Ishikawa (cell line): ENCODE measurements at regions not wholly inside any gene's neighbourhood (a gene's known extent, or its start where the extent isn't known, plus 50 kb on each side); places are given as distances from the start of the nearest gene placed in this dataset.

ENCODE experiments used
- CEBPB ChIP-seq: IDR thresholded peaks from 2 replicates; pipeline ENCODE4 v1.6.1; 2012
- EP300 ChIP-seq: IDR thresholded peaks from 2 replicates; pipeline ENCODE4 v1.6.1; 2012; ENCODE audit warnings: borderline replicate concordance
- FOXM1 ChIP-seq: IDR thresholded peaks from 2 replicates; pipeline ENCODE4 v1.6.1; 2012; ENCODE audit warnings: low read depth, borderline replicate concordance
- TAF1 ChIP-seq: IDR thresholded peaks from 2 replicates; pipeline ENCODE4 v1.6.1; 2012; ENCODE audit warnings: low read depth, mild to moderate bottlenecking
- TCF12 ChIP-seq: IDR thresholded peaks from 2 replicates; pipeline ENCODE4 v1.6.1; 2012; ENCODE audit warnings: low read depth
- YY1 ChIP-seq: IDR thresholded peaks from 2 replicates; pipeline ENCODE4 v1.6.1; 2012; ENCODE audit warnings: low read depth
- TF ChIP-seq, protein P1 (sequence below): IDR thresholded peaks from 2 replicates; pipeline ENCODE4 v1.6.1; 2012; ENCODE audit warnings: low read depth, mild to moderate bottlenecking
- TF ChIP-seq, protein P2 (sequence below): IDR thresholded peaks from 2 replicates; pipeline ENCODE4 v1.6.1; 2012

DNA sequence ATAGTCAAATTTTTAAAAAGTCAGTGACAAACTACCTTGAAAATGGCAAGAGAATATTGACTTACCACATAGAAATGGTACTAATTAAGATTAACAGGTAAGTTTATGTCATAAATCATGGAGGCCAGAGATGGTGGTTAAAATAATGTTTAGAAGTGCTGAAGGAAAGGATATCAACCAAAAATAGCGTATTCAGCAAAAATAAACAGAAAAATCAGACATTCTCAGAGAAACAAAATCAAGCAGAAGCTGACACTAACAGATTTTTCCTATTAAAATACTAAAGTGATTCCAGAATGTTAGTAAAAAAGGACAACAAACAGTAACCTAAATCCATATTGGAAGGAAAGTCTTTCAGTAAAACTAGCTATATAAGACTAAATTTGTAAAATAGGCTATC, 959.9 kb upstream of the CDH10 start:
- TF ChIP-seq EP300 (no peak), TCF12 (no peak), YY1 (no peak), CEBPB (no peak), FOXM1 (no peak), TAF1 (no peak)
- TF ChIP-seq, protein P1, sequence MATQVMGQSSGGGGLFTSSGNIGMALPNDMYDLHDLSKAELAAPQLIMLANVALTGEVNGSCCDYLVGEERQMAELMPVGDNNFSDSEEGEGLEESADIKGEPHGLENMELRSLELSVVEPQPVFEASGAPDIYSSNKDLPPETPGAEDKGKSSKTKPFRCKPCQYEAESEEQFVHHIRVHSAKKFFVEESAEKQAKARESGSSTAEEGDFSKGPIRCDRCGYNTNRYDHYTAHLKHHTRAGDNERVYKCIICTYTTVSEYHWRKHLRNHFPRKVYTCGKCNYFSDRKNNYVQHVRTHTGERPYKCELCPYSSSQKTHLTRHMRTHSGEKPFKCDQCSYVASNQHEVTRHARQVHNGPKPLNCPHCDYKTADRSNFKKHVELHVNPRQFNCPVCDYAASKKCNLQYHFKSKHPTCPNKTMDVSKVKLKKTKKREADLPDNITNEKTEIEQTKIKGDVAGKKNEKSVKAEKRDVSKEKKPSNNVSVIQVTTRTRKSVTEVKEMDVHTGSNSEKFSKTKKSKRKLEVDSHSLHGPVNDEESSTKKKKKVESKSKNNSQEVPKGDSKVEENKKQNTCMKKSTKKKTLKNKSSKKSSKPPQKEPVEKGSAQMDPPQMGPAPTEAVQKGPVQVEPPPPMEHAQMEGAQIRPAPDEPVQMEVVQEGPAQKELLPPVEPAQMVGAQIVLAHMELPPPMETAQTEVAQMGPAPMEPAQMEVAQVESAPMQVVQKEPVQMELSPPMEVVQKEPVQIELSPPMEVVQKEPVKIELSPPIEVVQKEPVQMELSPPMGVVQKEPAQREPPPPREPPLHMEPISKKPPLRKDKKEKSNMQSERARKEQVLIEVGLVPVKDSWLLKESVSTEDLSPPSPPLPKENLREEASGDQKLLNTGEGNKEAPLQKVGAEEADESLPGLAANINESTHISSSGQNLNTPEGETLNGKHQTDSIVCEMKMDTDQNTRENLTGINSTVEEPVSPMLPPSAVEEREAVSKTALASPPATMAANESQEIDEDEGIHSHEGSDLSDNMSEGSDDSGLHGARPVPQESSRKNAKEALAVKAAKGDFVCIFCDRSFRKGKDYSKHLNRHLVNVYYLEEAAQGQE = no peak
- TF ChIP-seq, protein P2, sequence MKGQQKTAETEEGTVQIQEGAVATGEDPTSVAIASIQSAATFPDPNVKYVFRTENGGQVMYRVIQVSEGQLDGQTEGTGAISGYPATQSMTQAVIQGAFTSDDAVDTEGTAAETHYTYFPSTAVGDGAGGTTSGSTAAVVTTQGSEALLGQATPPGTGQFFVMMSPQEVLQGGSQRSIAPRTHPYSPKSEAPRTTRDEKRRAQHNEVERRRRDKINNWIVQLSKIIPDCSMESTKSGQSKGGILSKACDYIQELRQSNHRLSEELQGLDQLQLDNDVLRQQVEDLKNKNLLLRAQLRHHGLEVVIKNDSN = no peak
